ENCODE measurements at regions not wholly inside any gene's neighbourhood (a gene's known extent, or its start where the extent isn't known, plus 50 kb on each side); places are given as distances from the start of the nearest gene placed in this dataset.

DNA sequence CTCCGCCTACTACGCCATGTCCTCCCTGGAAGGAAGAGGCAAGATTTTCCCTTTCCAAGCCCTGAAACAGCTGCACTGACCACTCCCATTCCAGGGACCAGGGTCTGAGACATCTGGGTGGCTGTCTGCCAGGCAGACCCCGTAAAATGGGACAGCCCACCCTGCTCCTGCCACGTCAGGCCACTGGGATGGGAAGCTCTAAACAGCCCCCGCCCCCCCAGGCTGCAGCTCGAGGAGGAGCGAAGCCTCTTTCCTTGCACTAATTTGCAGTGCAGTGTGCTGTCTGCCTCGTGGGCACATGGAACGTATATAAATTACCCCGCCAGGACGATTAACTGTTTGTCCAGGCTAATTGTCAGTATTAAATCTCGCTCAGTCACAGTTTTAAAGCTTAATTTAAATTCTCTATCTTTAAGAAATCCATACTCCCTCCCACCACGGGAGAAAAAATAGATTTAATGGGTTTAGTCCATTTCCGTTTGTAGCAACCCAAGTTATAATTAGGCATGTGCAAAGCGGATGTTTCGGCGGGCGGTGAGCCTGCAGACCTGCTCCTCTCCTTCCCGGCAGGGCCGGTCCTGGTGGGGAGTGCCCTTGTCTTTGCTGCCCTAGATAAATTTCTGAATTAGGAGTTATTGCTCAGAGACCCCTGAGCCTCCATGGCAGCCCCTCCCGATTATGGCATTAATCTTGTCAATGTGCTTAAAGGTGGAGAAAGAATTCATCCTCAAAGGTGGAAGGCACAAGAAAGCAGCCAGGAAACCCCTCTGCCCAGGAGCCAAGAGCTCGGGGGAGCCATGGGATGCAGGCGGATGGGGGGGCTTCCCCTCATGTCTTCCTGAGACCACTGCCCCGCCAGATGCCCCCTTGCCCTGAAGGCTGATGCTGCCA, 268.0 kb upstream of the TNRC6C start:
- DNase-seq (ENCODE audit: low read depth in 1 of 2, low spot score in 1 of 2): no peak

DNA sequence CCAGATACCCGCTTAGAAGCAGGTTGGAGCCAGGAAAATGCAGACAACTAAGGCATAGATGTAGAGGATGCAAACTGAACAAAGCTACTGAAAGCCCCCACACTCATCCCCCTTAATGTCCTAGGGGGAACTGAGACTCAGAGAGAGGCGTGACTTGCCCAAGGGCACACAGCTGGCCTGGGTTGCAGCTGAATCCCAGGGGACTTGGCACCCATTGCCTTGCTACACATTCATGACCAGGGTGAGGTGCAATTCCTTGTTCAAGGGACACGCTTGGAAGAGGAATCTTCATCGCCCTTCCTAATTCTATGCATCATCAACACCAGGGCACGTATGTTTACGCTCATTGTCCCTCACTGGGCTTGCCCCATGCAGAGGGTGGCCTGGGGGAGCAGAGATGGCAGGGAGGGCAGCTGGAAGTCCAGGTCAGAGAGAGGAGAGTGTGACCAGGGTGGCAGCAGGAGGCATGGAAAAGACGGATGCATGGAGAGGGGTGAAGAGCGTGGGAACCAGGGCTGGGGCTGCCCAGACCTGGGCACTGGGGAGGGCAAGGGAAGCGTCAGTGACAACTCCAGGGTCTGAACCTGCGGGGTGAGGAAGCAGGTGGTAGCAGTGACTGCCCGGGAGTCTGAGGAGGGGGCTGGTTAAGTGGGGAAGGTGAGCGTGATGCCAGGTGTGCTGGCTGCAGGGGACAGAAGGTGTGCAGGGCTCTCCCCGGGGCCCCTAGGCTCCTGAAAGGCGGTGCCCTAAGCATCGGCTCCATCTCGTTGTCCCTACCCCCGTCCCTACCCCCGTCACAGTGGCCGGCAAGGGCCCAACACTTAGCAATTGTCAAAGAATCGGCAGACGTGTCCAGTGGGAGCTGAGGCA, 267.1 kb upstream of the TNRC6C start:
- DNase-seq (ENCODE audit: low read depth in 1 of 2, low spot score in 1 of 2): no peak

DNA sequence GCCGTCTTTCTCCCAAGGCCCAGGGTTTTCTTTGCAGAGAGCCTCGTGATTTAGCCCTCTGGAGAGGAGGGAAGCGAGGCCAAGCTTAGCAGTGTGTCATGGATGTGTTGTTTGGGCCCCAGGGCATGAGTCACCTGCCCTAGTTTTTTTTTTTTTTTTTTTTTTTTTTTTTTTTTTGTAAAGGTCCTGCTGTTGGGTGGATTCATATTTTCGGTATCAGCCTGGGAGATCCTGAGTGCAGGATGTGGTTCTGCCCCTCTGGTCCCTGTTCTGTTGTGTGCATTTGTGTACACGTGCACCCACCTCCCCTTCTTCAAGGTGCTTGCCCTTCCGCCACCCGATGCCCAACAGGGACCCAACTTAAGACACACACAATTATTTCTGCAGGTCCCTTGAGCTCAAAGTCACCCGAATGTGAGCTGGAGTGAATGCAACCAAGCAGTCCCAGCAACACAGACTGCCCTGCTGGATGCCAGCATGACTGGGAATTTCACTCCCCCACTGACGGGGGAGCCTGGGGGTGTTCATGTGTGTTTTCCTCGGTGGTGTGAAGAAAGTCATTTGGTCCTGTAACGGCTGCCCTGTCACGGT, 265.8 kb upstream of the TNRC6C start:
- no peak for DNase-seq (ENCODE audit: low read depth in 1 of 2, low spot score in 1 of 2)

DNA sequence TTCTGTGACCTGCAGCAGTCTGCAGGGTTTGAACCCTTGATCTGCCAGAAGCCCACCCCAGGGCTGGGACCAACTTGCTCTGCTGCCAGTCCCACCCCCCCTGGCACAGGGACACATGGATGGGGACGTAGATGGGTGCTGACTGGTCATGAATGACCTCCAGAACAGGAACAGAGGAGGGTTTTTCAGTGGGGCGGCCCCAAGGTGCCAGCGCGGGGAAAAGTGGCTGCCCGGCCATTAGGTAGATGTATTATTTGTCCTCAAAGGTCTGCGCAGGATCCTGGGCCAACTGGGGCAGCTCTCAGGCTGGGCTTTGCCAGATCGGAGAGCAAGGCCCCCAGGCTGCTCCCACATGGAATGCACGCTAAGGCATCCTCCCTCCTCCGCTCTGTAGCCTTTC, 265.2 kb upstream of the TNRC6C start:
- DNase-seq (ENCODE audit: low read depth in 1 of 2, low spot score in 1 of 2): no peak

DNA sequence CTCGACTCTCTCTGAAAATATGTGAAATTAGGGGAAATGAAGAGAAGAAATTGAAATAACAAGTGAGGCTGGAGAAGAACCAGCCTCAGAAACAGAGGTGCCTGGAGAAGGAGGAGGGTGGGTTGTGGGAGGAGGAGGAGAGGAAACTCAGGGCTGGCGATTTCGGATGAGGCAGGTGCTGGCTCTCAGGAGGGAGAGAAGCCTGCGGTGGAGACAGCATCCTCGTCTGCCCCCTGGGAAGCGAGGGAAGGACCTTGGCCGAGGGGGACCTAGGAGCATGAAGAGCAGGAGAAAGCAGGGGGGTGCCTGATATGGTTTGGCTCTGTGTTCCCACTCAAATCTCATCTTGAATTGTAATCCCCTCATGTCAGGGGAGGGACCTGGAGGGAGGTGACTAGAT, 264.7 kb upstream of the TNRC6C start:
- no peak for DNase-seq (ENCODE audit: low read depth in 1 of 2, low spot score in 1 of 2)

DNA sequence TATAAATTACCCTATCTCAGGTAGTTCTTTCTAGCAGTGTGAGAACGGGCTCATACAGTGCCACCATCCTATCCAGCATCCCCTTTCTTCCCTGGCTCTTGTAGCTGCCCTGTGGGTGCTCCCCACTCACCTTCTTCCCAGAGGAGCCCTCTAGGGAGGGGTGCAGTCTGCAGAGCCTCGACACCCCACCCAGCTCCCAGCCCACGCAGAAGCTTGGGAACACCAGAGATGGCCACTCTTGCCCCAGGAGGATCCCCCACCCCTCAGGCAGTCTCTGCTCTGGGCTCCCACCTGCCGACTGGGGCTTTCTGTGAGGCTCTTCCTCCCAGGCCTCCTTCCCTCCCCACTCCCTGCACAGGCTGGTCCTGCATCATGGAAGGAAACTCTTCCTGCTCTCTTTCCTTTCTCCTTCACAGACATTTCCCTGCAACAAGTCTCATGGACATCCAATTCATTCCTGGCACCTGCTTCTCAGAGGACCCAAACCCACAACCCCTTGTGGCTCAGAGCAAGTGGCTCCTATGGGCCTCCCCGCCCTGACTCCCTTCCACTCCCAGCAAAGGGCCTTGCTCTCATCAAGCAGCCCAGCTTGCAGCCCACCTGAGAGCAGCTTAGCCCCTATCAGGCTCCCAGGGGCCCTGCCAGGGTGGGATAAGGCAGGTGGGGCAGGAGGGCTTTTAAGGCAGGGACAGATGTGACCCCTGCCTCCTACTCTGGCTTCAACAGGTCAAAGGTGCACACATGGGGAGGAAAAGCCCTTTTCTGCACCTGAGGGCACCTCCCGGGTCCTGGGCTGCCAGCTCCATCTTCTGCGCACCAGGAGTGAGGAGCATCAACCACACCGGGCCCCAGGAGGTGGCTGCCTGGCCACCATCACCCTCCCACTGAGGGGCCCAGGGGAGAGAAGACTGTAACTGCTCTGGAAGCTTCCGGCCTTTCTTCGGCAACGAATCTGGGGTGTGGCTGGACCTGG, 263.8 kb upstream of the TNRC6C start:
- no peak for DNase-seq (ENCODE audit: low read depth in 1 of 2, low spot score in 1 of 2)

DNA sequence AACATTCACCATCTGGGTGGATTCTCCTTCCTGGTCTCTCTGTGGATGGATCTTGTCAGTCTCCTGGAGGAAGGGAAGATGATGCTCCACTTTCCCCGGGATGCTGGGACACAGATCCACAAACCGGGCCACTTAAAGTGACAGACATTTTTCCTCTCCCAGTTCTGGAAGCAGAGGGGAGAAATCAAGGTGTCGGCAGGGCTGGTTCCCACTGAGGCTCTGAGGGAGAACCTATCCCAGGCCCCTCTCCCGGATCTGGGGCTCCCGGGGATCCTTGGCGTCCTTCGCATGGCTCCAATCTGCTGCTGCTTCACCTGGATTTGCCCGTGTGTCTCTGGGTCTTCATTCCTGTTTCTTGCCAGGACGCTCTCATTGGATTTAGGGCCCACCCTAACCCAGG, 263.1 kb upstream of the TNRC6C start:
- no peak for DNase-seq (ENCODE audit: low read depth in 1 of 2, low spot score in 1 of 2)

DNA sequence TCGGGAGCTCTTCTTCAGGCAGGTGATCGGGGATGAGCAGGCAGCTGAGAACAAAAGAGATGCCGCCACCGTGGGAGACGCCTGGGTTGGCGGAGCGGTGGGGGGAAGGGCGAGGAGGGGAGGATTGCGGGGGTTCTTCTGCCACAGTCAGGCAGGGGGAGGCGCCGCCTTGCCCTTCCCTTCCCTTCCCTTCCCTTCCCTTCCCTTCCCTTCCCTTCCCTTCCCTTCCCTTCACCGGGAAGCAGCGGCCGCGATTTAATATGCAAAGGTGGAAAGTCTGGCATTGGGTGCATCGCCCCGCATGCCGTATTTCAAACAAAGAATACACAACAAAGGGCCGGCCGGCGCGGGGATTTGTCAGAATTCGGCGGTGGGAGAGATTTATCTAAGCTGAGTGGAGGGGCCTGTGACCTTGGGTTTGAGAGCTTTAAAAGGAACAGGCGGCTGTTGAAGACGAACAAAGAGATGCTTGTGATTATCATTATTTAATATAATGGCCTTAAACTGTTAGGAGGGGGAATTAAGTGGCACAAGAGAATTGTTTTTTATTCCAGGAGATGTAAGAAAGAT, 262.3 kb upstream of the TNRC6C start:
- DNase-seq (ENCODE audit: low read depth in 1 of 2, low spot score in 1 of 2): no peak

DNA sequence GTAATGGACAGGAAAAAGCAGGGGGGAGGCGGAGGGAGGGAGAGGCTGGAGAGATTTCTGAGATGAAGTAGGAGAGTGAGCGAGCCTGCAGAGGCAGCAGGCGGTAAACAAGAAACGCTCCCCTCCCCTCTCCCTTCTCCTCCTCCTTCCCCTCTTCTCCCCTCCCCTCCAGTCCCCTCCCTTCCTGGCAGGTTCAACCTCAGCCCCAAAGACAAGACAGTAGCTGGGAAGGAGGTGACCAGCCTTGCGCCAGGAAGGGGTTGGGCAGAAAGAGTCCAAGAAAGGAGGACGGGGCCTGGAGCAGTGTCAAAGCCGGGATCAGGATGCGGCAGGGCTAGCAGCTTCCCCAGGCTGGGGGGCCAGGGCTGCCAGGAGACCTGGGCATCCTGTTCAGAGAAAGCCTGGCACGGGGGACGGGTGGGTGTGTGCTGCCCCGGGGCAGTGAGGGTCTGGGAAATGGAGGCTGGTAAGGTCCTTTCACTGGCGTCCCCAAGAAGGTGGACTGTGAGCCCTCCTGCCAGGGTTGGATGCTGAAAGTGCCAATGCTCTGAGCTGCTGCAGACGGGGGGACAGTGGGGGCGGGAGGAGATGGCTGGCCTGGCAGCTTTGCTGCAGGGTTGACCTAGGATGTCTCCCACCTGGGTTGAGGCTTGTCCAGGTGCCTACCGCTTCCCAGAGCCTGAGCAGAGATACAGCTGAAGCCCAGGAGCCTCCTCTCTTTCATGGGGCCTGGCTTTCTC, 261.6 kb upstream of the TNRC6C start:
- no peak for DNase-seq (ENCODE audit: low read depth in 1 of 2, low spot score in 1 of 2)

DNA sequence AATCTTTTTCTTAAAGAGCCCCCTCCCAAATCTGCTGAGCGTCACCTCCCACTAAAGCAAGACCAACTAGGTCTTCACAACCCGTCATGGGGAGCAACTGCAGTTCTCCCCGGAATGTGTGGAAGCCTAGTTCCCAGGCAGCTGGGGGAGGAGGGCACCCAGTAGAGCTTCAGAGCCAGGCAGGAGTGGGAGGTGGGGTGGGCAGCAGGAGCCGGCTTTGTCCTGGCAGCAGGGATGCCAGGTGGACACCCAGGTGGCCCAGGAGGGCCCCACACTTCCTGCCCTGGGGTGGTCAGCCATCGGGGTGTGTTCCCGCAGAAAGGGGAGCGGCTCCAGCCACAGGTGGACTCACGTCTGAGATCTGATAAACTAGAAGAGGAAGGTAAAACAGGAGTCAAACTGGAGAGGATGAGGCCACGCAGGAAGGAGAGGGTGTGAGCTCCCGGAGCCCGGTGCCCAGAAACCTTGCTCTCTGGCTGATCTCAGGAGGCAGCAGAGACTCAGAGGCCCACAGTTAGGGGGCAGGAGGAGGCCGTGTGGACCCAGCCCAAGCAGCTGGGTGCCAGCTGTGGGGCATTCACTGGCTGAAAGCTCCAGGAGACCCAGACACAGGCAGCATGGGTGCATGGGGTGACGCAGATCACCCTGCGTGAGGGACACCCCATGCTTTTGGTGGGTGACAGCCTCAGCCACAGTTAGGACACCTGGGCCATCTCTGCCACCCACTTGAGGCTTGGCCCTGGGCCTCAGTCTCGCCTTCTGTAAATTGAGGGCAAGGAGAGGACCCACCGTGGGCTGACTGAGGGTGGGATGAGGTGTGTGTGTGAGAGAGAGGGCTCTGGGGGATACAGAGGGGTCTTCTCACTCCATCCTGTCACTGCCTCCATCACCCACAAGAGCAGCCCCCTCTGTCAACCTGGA, 260.8 kb upstream of the TNRC6C start:
- DNase-seq (ENCODE audit: low read depth in 1 of 2, low spot score in 1 of 2): no peak

DNA sequence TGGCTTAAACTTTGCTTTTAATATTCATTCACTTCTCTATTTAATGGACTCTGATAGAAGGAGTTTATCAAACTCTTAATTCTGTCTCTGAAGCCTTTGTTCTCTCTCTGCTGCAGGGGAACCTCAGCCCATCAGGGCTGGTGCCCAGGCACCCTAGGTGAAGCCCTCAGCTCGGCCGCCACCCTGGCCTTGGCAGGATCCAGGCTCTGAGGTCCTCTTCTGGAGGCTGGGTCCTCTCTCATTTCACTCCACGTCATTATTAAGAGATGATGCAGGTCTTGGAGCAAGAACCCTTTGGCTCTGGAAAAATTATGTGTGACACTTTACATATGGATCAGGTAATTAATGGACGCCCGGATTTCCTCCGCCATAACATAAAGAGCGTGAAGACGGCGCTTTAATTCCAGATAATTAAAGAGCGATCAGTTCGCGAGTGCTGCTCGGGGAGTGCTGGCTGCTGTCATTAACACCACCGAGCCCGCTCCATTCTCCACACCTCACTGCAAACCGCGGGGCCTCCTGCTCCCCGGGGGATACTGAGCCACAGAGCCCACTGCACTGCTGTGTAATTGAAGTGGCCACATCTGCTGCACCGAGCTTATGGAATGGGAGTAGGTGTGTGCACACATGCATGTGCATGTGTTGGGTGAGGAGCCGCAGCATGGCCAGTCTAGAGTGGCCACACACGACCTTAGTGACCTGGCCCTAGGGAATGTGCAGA, 259.4 kb upstream of the TNRC6C start:
- DNase-seq (ENCODE audit: low read depth in 1 of 2, low spot score in 1 of 2): no peak

DNA sequence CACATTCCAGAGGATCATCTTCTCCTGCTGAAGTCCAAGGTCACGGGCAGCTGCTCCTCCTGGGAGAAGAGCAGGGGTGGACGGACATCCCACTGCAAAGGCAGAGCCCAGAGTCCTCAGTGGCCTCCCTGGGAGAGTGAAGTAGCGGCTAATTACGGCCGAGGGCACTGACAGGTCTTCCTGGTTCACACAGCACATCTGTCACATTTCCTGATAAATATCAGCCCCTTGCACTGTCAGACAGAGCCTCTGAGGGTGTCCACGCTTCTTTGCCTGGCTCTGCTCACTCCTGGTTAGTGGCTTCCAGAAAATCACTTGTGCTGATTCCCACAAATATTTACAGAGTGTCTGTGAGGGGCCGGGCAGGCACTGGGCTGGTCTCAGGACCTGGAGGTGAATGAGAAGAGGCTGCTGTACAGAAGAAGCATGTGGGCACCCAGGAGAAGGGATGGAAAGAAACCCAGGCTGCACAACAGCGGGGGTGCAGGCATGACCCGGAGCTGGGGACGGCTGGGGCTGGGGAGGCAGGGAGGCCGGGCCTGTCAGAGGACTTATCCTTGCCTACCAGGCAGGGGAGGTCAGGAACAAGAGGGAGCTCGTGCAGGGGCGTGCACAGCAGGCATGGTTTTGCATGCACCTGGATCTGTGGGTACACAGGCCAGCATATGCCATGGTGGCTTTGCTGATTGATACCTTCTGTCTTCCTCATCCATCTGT, 258.2 kb upstream of the TNRC6C start:
- no peak for DNase-seq (ENCODE audit: low read depth in 1 of 2, low spot score in 1 of 2)

DNA sequence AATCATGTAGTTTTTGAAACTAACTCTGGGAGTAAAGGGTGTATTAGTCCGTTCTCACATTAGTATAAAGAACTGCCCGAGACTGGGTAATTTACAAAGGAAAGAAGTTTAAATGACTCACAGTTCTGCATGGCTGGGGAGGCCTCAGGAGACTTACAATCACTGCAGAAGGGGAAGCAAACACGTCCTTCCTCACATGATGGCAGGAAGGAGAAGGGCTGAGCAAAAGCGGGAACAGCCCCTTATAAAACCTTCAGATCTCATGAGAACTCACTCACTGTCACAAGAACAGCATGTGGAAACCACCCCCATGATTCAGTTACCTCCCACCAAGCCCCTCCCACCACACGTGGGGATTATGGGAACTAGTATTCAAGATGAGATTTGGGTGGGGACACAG, 256.5 kb upstream of the TNRC6C start:
- DNase-seq (ENCODE audit: low read depth in 1 of 2, low spot score in 1 of 2): no peak

DNA sequence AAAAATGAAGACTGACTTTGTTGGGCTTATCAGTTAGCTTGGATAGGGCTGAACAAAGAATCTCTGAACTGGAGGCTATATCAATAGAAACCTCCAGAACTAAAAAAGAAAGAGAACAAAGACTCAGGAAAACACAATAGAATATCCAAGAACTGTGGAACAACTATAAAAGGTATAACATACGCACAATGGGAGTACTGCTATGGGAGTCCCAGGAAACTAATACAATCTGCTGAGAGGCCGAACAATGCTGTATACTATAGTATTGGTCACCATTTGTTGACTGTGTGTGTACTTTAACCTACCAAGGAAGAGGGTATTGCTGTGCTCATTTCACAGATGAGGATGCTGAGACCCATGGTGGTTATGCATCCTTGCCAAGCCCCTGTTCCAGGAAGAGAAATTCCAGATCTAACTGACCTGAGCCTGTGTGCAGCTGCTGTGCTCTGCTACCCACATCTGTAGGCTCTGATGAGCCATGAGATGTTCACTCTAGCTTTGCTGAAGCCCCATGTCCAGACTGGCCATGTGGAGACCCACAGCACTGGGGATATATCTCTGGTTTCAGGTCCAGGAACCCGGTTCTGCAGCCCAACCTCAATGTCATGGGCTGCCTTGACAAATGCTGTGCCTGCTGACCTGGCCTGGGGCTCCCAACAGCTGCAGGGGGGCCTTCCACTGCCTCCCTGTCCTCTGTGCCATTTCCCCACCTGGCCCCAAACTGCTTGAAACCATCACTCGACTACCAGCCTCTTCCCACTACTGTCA, 254.3 kb upstream of the TNRC6C start:
- DNase-seq (ENCODE audit: low read depth in 1 of 2, low spot score in 1 of 2): no peak

DNA sequence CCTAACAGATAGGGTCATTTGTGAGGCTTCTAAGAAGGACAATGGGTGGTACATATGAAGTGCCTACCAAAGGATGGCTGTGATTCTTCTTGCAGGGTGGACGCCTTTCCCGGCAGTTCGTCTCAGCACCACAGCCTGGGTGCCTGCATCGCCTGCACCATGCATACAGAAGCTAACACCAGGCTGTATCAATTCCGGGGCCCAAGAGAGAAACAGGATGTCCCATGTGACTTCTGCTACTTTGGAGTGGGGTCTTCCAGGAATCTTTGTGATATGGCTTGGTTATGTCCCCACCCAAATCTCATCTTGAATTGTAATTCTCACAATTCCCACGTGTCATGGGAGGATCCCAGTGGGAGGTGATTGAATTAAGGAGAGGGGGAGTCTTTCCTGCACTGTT, 251.6 kb upstream of the TNRC6C start:
- DNase-seq (ENCODE audit: low read depth in 1 of 2, low spot score in 1 of 2): no peak

DNA sequence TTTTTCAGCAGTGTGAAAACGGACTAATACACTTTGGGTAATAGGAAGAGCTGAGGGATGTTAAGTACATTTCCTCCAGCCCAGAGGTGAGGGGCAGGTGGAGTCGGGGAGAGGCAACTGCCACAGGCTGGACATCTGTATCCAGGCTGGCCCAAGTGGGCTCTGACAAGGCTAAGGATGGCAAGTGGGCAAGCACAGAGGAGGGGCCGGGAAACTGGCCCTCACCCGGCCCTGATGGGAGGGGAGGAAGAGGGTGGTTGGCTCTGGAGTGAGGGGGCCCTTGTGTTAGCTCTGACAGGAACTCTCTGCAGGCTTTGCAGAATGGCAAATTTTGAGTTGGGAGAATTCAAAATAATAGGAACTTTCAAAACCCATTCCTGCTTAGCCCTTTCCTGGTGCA, 251.0 kb upstream of the TNRC6C start:
- no peak for DNase-seq (ENCODE audit: low read depth in 1 of 2, low spot score in 1 of 2)

DNA sequence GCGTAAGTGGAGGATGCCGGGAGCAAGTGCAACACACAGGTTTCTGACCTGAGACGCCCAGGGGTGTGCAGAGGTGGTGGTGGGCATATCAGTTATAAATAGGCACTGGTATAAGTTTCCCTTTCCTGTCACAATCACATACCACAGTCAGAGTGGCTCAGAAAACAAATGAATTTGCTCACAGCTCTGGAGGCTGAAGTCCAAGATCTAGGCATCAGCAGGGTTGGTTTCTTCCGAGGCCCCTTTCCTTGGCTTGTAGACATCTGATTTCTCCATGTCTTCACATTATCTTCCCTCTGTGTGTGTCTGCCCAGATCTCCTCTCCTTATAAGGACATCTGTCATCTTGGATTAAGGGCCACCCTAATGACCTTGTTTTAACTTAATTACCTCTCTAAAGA, 250.5 kb upstream of the TNRC6C start:
- no peak for DNase-seq (ENCODE audit: low read depth in 1 of 2, low spot score in 1 of 2)
